Lung (tissue), 11 donors: ENCODE measurements at regions not wholly inside any gene's neighbourhood (a gene's known extent, or its start where the extent isn't known, plus 50 kb on each side); places are given as distances from the start of the nearest gene placed in this dataset.
"Not testable (repeated sequence)": the region's sequence is repeated elsewhere in the genome, so short reads cannot be mapped to it uniquely, and the experiment has no call there.

Experiments used
- ATAC-seq: fragments of 200-7000 bp; cut with Tn5 transposase; one replicate; pipeline ENCODE4 v1.9.1; 2020; ENCODE audit warnings: moderate number of reproducible peaks; ENCODE audit not compliant: insufficient read depth, low FRiP score
- DNase-seq, 3 donors: peaks; one replicate each; pipeline ENCODE4 v3.0.0-alpha.2; 2013 to 2017
- H3K27ac ChIP-seq, 2 donors: one replicate each; pipeline ENCODE4 v1.5.1; 2013; ENCODE audit warnings: mild to moderate bottlenecking in 2 of 2, moderate library complexity in 2 of 2, control low read depth in 1 of 2, inconsistent platforms in 1 of 2, low read depth in 1 of 2, low read length in 1 of 2
- H3K27me3 ChIP-seq, 3 donors: one replicate each; pipeline ENCODE4 v1.5.1; 2013; ENCODE audit warnings: low read length in 2 of 3; ENCODE audit not compliant: control insufficient read depth in 3 of 3, insufficient read depth in 3 of 3
- H3K36me3 ChIP-seq, 4 donors: one replicate each; pipeline ENCODE4 v1.5.1; 2013; ENCODE audit warnings: low read length in 4 of 4, mild to moderate bottlenecking in 1 of 4, moderate library complexity in 1 of 4; ENCODE audit not compliant: control insufficient read depth in 4 of 4, insufficient read depth in 4 of 4
- H3K4me1 ChIP-seq, 5 donors: one replicate each; pipeline ENCODE4 v1.5.1; 2013; ENCODE audit warnings: low read length in 5 of 5, mild to moderate bottlenecking in 2 of 5, moderate library complexity in 1 of 5; ENCODE audit not compliant: control insufficient read depth in 5 of 5, insufficient read depth in 5 of 5
- H3K4me3 ChIP-seq: one replicate; pipeline ENCODE4 v1.5.1; 2013; ENCODE audit warnings: mild to moderate bottlenecking, control low read depth, moderate library complexity
- H3K9ac ChIP-seq, 2 donors: one replicate each; pipeline ENCODE4 v1.5.1; 2013; ENCODE audit warnings: low read length in 2 of 2, control low read depth in 1 of 2; ENCODE audit not compliant: insufficient read depth in 1 of 2
- H3K9me3 ChIP-seq, 4 donors: one replicate each; pipeline ENCODE4 v1.5.1; 2013; ENCODE audit warnings: low read length in 3 of 4, mild to moderate bottlenecking in 1 of 4, moderate library complexity in 1 of 4; ENCODE audit not compliant: control insufficient read depth in 4 of 4, insufficient read depth in 3 of 4
- WGBS, 2 donors: extraction: QIAGEN DNeasy Blood & Tissue Kit; methylation state at CpG; one replicate each; pipeline ENCODE4 v1.1.7; 2013; 5-methylcytosine and 5-hydroxymethylcytosine counted together
- TF ChIP-seq, protein P1 (sequence below): IDR thresholded peaks from 2 replicates; pipeline ENCODE4 v1.5.1; 2012; ENCODE audit warnings: mild to moderate bottlenecking; ENCODE audit errors: control extremely low read depth, extremely low read depth
- donor health status: control.
- donor health status: control.
- donor health status: Bipolar disorder and iron deficiency.
- donor health status: healthy.
- donor health status: DM: yes; HTN: yes; CAD: no.

DNA sequence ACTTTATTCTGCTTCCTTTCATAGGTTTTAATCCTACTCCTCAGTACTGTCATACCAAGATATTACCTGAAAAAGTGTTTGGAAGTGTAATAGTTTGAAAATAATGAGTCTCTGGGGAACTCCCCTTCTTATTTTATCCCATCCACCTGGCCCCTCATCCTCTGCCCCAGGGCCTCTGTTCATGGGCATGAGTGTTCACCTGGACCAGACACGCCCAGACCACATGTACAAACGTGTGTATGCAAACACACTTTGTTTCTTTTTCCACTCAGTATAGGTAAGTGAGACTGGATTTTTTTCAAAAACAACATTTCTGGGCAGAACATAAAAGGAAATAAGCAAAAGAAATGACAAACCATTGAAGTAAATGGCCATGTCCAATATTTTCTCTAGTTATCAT lies 62.1 kb upstream of the THSD7B start:
- H3K27ac ChIP-seq, result no peak overlapping the region
- no peaks in the 10 kb centered on the region for H3K36me3 ChIP-seq
- no peaks in the 10 kb centered on the region for H3K4me1 ChIP-seq
- 61 to 63% methylated on average over 2 of the region's 2 CpGs for WGBS, 2 donors
- TF ChIP-seq, protein P1, sequence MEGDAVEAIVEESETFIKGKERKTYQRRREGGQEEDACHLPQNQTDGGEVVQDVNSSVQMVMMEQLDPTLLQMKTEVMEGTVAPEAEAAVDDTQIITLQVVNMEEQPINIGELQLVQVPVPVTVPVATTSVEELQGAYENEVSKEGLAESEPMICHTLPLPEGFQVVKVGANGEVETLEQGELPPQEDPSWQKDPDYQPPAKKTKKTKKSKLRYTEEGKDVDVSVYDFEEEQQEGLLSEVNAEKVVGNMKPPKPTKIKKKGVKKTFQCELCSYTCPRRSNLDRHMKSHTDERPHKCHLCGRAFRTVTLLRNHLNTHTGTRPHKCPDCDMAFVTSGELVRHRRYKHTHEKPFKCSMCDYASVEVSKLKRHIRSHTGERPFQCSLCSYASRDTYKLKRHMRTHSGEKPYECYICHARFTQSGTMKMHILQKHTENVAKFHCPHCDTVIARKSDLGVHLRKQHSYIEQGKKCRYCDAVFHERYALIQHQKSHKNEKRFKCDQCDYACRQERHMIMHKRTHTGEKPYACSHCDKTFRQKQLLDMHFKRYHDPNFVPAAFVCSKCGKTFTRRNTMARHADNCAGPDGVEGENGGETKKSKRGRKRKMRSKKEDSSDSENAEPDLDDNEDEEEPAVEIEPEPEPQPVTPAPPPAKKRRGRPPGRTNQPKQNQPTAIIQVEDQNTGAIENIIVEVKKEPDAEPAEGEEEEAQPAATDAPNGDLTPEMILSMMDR, result no peak
- no peak overlapping the region for H3K4me3 ChIP-seq
- no peak for ATAC-seq
- peaks cover 0 to 3% (median 0%) of the 10 kb centered on the region in 4 donors for H3K9me3 ChIP-seq
- no peak for DNase-seq
- H3K9ac ChIP-seq, result no peak overlapping the region
- H3K27me3 ChIP-seq, result no peaks in the 10 kb centered on the region

DNA sequence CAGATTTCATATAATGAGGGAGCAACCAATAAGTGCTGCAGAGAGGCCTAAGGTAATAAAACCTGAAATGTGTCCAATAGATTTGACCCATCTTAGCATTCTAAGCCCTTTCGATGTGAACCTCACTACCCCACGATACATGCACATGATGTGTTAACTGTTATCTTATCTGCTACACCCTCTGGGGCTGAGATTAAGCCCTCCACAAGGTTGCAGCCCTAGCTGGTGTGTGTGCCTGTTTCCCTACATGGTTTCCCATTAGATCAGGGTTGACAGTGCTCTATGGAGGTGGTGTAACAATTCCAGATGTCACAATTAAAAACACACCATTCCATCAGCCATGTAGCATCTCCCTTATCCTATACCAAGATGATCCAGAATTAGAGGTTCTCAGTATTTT lies 68.9 kb upstream of the THSD7B start:
- Histone ChIP-seq H3K36me3 (no peaks in the 10 kb centered on the region), H3K27me3 (no peaks in the 10 kb centered on the region), H3K4me3 (no peak overlapping the region), H3K4me1 (no peaks in the 10 kb centered on the region), H3K27ac (no peak overlapping the region), H3K9me3 (peaks cover 0 to 3% (median 0%) of the 10 kb centered on the region in 4 donors), H3K9ac (no peak overlapping the region)
- no peak for ATAC-seq
- 75 to 78% methylated on average over 2 of the region's 2 CpGs for WGBS, 2 donors
- TF ChIP-seq, protein P1, result no peak
- DNase-seq, result no peak

DNA sequence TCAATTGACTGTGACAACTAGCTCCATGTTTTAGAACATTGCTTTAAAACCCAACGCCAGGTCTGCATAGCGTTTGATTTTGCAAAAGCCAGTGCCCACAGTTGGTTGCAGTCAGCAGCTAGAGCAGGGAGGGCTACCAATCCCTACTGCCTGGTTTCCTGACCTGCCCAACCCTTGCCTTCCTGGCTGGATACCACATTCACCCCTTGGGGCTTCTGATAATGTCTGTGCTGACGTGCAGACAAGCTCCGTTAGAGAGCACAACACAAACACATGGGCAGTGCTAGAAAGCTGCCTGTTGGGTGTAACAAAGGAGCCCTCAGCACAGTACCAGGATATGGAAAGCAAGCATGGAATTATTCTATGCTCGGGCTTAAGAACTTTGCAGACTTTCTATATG lies 71.4 kb upstream of the THSD7B start:
- Histone ChIP-seq H3K9ac (no peak overlapping the region), H3K9me3 (no peaks in the 10 kb centered on the region), H3K36me3 (no peaks in the 10 kb centered on the region), H3K4me1 (no peaks in the 10 kb centered on the region), H3K27ac (no peak overlapping the region), H3K27me3 (no peaks in the 10 kb centered on the region), H3K4me3 (no peak overlapping the region)
- ATAC-seq (no peak), DNase-seq (no peak)
- TF ChIP-seq, protein P1, result no peak
- 51 to 59% methylated on average over 5 of the region's 5 CpGs for WGBS, 2 donors

DNA sequence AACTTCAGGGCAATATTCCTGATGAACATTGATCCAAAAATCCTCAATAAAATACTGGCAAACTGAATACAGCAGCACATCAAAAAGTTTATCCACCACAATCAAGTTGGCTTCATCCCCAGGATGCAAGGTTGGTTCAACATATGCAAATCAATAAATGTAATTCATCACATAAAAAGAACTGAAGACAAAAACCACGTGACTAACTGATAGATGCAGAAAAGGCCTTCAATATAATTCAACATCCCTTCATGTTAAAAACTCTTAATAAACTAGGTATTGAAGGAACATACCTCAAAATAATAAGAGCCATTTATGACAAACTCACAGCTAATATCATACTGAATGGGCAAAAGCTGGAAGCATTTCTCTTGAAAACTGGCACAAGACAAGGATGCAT lies 85.3 kb upstream of the THSD7B start:
- H3K4me3 ChIP-seq, H3K27me3 ChIP-seq, H3K36me3 ChIP-seq, DNase-seq, ATAC-seq, H3K9ac ChIP-seq, H3K27ac ChIP-seq, H3K9me3 ChIP-seq, H3K4me1 ChIP-seq: not testable (repeated sequence)
- 44 to 58% methylated on average over 1 of the region's 1 CpG for WGBS, 2 donors
